DMS53 treated with DMSO at 0.1 percent for 48 hours (cell line): ENCODE measurements at regions not wholly inside any gene's neighbourhood (a gene's known extent, or its start where the extent isn't known, plus 50 kb on each side); places are given as distances from the start of the nearest gene placed in this dataset.
"Not testable (repeated sequence)": the region's sequence is repeated elsewhere in the genome, so short reads cannot be mapped to it uniquely, and the experiment has no call there.

ENCODE experiments used
- DNase-seq: peaks from one replicate; lab custom pipeline; 2025; ENCODE audit not compliant: unreplicated experiment; lab: John Stamatoyannopoulos, UW

GRCh38 chr11:97905101-97905500 lies 1115.6 kb upstream of the CNTN5 start:
- DNase-seq, result no peak

DNA sequence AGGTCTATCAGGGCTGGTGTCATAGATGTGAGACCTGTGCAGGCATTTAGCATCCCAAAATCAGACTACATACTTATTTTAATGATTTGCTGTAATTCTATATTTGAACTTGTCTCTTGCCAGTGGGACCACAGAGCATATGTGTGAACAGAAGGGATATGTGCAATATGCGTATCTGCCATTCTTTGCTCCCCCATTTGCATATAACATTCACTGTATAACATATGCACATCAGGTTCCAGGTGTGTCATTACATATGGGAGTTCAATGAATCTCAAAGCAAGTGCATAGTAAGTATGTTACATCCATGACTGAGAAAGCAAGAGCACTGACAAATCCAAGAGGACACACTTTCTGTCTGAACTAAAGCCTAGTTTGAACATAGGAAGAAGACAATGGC lies 1115.1 kb upstream of the CNTN5 start:
- no peak for DNase-seq

DNA sequence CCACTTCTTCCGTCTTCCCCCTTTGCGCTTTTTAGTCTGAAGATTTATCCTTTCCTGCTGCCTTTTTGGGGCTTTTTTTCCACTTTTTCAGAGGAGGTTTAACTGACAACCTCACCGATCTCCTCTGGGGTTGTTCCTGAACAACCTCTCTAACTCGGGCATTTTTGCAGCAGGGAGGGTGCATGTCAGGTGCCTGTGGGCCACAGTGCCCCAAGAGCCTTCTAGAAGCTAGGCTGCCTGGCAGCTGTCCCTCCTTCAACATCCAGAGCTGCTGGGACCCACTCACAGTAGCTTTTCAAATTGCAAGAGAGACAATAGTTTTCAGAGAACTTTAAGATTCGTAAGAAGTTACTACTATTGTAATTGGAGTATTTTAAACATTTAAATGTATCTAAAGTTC lies 1112.4 kb upstream of the CNTN5 start:
- DNase-seq, result no peak

DNA sequence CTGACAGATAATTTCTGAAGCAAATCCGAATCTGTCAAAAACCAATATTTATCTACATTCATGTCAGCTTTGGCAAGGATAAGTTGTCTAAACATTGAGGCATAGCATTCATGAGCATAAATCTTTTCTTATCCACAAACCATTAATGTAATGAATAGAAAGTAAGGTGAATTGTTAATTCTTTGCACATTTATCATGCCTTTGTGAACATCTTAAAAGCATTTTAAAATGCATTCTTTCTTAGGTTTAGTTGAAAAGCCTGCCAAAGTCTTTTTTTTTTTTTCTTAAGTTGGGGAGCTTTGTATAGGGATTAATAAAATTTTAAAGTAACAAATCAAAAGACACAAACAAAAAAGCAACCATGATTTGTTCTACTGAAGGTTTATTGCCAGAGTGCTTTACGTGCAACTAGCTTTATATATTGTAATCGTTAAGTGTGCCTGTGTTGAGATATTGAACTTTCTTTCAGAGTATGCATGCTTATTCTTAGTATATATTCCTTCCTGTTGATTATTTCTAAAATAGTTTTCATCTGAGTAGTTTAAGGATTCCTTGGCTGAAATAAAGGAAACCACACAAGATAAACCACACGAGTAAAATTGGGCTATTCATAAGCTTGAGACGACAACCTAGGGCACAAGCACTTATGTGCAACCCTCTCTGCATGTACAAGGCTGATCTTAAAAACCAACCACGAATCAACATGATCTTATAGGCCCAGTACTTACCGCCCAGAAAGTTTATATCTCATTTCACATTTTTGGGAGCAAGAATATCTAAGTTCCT lies 1110.9 kb upstream of the CNTN5 start:
- no peak for DNase-seq

GRCh38 chr11:97912629-97913028 lies 1108.1 kb upstream of the CNTN5 start:
- DNase-seq, result no peak

GRCh38 chr11:97922933-97923332 lies 1097.8 kb upstream of the CNTN5 start:
- DNase-seq, result not testable (repeated sequence)

DNA sequence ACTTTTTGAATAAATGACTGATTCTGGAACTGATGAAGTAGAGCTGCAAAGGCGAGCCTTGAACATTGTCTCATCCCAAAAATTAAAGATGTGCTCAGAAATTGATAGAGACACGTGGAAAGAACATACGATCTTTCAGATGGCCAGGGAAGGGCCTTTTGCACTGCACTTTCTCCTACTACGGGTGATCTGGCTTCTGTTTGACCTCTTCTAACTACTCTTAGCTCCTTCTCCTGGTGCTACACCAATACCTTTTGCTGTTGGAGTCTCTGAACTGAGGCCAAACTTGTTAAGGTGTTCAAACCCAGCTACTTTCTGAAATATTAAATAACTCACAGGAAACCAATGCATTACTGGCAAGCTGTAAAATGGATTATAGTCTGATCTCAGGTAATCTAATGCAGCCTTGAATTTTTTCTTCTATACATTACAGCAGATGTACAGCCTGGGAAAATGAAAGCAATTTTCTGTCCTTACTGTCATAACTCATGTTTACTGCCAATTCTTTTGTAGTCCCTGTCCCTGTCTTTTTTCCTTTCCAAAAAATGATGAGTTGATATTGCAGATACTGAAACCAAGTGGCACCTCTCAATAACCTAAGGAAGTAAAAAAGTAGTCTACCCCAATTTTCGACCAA lies 1086.1 kb upstream of the CNTN5 start:
- no peak for DNase-seq

DNA sequence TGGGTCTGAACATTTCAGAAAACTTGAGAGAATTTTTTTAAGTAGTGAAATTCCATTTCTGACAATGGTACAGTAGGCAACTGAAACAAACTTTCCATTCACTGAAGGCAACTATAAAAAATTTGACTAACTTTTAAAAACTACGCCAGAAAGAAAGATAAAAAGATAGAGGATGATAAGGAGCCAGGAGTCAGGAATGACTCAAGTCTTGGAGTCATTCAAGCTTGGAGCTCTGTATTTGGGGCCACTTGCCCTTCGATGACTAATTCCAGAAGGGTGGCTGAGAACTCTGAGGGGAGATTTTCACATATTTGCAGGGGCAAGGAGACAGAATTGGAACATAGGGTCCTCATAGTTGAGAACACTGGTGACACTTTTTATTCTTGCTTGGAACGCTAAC lies 1083.2 kb upstream of the CNTN5 start:
- no peak for DNase-seq

DNA sequence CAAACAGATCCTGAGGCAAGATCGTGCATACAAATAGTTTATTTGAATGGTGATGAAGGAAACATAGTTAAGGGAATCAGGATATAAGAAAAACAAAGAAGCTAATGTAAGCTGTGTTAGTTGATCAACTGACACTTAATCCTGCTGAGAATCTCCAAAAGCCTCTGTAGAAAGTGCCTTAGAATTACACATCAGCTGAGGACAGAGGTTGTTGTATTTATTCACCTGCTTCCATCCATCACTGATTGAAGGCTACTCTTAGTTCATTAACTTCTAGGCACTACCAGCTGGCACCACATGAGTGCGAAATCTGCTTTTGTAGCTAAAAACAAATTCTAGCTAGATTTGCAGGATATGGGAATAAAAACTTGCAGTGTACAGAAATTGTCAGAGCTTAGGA lies 1082.0 kb upstream of the CNTN5 start:
- no peak for DNase-seq

DNA sequence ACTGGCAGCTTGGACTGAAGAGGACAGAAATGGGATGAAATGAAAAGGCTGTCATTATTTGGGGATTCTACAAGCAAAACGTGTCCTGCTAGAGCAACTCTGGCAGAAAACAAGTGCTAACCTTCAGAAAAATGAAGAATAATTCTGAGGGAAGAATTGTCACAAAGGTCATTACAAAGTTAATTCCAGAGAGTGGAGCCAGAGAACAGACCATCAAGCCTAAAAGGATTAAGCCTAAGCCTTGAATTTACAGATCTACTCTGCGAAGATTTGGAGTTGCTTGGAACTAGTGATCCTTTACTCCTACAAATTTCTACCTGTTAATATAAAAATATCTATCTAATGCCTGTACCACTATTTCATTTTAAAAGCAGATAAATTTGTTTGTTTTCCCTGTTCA lies 1077.3 kb upstream of the CNTN5 start:
- DNase-seq, result no peak

GRCh38 chr11:97948793-97949192 lies 1072.0 kb upstream of the CNTN5 start:
- no peak for DNase-seq

DNA sequence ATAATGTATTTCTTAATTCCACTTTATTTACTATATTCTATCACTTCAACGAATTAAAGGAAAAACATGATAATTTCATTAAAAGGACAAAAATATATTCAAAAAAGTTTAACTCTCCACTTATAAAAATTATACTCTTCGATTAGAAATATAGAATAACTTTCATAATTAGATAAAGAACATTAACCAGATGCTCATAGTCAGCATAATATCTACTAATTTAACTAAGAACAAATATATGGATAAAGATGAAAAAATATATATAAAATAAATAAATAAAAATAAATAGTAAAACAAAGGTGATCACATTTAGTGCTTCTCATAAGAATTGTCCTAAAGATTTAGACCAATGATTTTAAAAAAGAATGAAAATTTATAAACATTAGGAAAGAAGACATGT lies 1065.2 kb upstream of the CNTN5 start:
- DNase-seq, result no peak

DNA sequence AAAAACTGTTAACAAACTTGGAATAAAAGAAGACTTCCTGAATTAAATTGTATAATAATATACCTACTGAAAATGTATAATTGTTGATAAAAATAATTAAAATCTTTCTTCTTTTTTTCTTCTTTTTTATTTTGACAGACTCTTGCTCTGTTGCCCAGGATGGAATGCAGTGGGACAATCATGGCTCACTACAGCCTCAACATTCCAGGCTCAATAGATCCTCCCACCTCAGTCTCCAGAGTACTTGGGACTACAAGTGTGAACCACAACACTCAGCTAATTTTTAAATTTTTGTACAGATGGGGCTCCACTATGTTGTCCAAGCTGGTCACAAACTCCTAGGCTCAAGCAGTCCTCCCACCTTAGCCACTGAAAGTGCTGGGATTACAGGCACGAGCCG lies 1063.8 kb upstream of the CNTN5 start:
- DNase-seq, result no peak

- no peak for DNase-seq
Observed at GRCh38 chr11:97961431-97961830, 1059.3 kb upstream of the CNTN5 start.

DNA sequence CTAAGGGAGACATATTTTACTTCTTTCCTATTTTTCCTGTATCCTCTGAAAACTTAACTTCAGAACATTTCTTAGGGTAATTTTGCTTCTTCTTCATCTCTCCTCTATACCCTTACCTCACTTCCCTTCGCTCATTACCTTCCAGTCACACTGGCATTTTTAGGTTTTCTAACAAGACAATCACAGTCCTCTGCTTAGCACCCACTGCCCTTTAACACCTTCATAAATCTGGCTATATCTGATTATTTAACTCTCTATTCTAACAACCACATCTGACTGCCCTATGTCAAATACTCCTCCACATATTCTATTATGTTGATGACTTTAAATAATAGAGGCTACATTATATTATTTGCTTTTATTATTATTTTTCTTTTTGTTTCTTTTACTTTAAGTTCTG lies 1058.0 kb upstream of the CNTN5 start:
- DNase-seq, result no peak

DNA sequence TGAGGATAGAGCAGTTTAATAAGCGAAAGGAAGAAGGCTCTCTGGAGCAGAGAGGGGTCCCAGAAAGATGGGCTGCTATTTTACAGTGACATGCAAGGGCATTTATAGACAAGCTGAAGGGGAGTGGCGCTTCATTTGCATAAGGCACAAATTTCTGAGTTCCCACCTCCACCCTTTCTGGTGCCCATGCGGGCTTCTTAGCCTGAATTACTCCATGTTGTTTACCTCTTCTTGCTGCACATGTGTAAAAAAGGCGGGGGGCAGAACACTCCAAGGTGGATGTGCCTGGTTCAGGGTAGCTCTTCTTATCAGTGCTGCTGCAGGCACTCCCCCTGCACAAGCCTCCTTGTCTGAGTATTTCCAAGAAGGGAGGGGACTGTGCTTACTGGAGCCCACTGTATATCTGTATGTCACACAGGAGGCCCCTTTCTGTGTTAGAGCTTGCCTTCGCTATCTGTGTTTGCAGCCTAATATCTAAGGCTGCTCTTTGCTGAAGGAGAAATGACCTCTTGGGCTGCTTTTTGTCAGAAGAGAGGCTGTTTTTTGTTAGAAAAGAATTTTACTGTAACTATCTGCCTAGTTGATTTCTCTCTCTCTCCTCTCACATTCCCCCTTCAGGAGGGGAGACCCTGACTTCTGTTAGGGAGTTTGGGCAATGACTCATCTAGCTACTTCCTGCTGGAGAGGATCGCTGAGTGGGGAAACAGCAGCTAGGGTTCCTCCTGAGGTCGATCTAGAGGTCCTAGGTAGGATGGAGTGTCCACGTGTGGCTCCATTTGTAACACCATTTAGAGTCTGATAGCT lies 1057.0 kb upstream of the CNTN5 start:
- DNase-seq, result no peak

DNA sequence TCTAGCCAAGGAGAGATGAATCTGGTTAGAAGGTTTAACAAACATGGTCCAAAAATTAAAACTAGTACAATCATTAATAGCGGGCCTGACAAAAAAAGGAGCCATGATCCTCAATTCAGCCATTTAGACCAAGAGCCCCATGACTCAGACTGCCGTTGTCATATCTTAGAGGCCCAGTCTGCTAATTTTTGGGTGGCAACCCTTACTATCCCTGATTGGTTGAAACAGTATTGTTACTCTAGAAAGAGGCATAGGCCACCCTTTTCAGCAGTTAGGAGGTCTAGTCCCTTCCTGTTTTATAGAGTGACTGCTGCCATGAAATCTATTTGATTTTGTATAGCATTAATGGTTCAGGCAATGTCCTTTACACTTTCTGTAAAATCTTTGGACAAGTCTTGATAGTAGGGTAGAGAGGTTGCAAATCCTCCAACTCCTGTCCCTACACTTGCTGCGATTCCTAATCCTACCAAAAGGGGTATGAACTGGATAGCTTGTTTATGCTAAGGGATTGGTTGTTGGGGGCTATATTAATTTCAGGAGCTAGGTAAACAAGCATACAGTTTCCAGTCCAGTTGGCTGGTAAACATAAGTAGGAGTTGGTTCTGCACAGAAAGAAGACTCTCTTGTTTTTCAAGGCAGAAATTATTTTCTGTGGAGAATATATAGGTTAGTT lies 1056.3 kb upstream of the CNTN5 start:
- no peak for DNase-seq

DNA sequence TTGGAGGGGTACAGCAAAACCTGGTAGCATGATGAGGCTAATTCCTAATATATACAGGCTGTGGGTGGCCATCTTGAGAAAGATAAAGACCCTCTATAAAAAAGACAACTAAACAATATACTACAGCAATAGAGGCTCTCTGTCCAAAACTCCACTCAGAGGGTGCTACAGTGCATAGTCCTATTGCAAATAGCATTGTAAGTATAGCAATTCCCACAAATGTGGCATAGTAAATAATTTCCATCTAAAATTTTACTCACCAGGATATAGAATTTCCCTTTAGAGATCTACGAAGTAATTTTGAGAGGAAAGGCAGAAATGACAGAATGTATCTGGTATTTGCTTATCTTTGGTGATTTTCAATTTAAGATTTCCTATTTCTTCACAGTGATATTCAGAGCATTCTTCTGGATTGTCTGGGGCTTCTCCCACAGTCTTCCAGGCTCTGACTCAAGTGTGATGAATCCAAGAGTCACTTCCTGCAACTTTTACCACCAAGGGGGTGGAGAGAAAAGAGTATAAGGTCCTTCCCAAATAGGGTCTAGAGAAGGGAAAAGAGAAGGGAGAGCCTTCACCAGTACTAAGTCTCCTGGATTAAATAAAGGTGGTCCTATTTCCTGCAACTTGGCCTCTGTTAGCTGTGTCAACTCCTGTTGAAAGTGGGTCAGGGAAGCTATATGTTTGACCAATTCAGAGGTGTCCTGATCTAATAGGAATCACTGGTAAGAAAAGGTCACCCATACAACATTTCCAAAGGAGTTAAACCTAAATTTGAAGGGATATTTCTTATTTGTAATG lies 1054.7 kb upstream of the CNTN5 start:
- no peak for DNase-seq

DNA sequence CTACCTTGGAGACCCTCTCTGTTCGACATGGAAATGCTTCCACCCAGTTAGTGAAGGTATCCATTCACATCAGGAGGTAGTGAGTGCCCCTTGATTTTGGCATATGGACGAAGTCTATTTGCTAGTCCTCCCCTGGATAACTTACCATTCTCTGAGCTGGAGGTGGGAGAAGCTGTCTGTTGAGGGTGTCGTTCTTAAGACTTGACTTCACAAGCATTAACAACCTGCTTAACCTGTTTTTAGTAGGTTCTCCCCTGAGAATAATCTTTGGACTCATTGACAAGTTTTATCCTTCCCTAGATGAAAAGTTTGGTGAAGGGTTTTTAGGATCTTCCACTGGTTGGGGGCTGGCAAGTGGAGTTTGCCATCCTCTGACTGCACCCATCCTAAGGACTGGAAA lies 1053.8 kb upstream of the CNTN5 start:
- no peak for DNase-seq

DNA sequence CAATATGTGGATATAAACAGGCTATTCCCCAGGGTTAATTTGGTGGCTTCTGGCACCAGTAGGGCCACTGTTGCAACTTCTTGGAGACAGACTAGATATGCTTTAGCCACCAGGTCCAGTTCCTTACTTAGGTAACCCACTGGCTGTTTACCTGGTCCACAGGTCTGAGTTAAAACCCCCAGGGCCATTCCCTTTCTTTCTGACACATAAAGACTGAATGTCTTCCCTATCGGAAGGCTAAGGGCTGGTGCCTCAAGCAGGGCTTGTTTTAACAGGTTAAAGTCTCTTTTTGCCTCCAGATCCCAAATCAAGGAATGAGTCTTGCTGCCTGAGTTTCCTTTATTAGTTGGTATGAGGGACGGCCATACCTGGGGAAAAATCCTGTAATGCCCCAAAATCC lies 1052.7 kb upstream of the CNTN5 start:
- DNase-seq, result no peak

DNA sequence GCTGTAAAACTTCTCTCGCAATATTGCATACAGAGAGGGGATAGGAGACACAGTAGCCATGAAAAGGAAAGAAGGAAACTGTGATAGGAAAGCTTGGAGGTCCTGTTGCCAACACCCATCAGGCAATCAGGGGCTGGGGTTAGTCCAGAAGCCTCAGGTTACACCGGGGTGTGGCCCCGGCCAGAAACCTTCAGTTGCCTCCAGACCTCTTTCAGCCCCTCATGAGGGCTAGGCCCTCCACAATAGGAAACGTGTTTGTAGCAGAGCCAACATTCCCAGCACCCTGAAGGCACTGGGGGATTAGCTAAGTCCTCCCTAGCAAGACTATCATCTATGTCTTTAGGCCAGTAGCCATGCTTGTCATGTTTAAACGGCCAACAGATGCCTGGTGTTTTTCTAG lies 1048.0 kb upstream of the CNTN5 start:
- no peak for DNase-seq
